ENCODE measurements at regions not wholly inside any gene's neighbourhood (a gene's known extent, or its start where the extent isn't known, plus 50 kb on each side); places are given as distances from the start of the nearest gene placed in this dataset.

DNA sequence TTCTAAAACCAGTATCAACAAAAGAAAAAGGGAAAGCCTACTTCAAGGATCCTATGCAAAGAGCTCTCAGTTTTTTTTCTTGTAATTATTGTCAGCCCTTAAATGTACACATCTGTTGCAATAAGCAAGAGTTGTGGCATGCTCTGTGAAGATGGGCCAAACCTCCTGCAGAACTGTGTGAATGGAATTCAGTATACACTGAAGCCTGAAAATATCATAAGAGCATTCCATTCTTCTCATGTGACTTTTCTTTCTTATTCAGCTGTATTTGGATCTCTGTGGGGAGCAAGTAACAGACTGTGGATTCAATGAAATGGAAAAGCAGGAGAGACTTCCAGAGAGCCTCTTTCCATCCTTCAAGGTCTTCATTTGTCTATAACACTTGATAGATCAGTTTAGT lies 130.7 kb downstream of the SAMD9 start:
- no peak overlapping the region for H3K4me3 ChIP-seq (ENCODE audit: control insufficient read depth, low read depth, low read length)
- DNase-seq (ENCODE audit: low read depth) = peak; percentile 42
- TF ChIP-seq, protein P1, sequence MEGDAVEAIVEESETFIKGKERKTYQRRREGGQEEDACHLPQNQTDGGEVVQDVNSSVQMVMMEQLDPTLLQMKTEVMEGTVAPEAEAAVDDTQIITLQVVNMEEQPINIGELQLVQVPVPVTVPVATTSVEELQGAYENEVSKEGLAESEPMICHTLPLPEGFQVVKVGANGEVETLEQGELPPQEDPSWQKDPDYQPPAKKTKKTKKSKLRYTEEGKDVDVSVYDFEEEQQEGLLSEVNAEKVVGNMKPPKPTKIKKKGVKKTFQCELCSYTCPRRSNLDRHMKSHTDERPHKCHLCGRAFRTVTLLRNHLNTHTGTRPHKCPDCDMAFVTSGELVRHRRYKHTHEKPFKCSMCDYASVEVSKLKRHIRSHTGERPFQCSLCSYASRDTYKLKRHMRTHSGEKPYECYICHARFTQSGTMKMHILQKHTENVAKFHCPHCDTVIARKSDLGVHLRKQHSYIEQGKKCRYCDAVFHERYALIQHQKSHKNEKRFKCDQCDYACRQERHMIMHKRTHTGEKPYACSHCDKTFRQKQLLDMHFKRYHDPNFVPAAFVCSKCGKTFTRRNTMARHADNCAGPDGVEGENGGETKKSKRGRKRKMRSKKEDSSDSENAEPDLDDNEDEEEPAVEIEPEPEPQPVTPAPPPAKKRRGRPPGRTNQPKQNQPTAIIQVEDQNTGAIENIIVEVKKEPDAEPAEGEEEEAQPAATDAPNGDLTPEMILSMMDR (IDR thresholded peaks at IDR 0.05; ENCODE audit: control insufficient read depth, insufficient read depth, low read depth, low read length, missing control alignments) = no peak

DNA sequence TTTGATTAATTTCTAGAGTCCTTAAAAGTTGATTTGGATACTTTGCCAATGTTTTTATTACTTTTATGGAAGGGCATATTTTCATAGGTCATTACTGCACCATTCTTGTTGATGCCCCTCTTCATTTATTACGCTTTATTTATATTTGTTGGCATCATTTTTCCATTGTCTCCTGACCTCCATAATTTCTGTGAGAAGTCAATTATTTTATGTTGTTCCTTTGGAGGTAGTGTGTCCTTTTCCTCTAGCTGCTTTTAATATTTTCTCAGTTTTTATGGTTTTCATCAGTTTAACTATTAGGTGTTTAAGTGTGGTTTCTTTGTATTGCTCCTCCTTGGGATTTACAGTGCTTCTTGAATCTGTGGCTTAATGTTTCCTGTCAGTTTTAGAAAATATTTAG lies 134.9 kb downstream of the SAMD9 start:
- H3K4me3 ChIP-seq (ENCODE audit: control insufficient read depth, low read depth, low read length) = no peak overlapping the region
- no peak for DNase-seq (ENCODE audit: low read depth)
- TF ChIP-seq, protein P1 (IDR thresholded peaks at IDR 0.05; ENCODE audit: control insufficient read depth, insufficient read depth, low read depth, low read length, missing control alignments) = no peak

DNA sequence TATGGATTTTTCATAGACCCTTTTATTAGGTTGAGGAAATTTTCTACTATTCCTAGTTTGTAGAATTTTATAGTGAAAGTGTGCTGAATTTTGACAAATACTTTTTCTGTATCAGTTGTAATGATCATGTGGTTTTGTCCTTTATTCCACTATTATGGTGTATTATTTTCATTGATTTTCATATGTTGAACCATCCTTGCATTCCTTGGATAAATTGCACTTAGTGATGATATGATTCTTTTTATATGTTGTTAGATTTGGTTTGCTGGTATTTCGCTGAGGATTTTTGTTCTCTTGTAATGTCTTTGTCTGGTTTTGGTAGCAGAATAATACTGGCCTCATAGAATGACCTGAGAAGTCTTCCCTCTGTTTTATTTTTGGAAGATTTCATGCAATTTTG lies 140.6 kb upstream of the CDK6 start:
- no peak for DNase-seq (ENCODE audit: low read depth)
- TF ChIP-seq, protein P1 (IDR thresholded peaks at IDR 0.05; ENCODE audit: control insufficient read depth, insufficient read depth, low read depth, low read length, missing control alignments) = no peak
- H3K4me3 ChIP-seq (ENCODE audit: control insufficient read depth, low read depth, low read length) = no peak overlapping the region

DNA sequence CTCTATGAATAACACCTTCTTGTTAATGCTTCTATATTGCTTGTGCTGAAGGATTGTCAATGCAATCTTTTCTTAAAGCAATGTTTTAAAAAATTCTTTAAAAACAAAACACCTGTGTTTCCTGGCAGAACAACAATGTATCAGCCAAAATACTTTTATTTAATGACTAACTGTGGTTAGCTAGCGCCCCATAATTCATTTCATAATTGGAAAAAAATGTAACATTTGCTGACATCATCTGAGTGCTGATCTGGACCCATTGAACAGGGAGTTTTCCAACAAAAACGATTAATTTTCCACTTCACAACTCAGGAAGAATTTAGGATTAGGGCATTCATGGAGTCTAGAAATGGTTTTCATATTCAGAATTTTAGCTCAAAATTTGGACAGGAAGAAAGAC lies 137.6 kb upstream of the CDK6 start:
- no peak overlapping the region for H3K4me3 ChIP-seq (ENCODE audit: control insufficient read depth, low read depth, low read length)
- TF ChIP-seq, protein P1 (IDR thresholded peaks at IDR 0.05; ENCODE audit: control insufficient read depth, insufficient read depth, low read depth, low read length, missing control alignments) = no peak
- DNase-seq (ENCODE audit: low read depth) = no peak

DNA sequence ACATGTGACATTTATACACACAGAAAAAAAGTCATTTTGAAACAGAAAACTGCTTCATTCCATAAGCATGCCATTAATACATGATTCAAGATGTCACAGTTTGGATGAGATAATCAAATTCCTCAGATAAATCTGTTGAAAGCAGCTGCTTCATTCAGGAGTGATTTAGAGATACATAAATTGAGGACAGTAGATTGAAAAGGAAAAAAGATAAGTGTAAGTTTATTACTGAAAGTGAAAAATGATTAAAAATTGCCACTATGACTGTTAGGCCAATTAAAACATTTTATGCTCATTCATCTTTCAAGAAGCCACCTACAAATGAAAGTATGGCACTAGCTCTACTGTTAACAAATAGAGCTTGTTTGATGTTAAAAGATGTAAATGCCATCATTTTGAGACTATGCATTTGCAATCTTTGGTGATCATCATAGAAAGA lies 136.9 kb upstream of the CDK6 start:
- no peak for DNase-seq (ENCODE audit: low read depth)
- H3K4me3 ChIP-seq (ENCODE audit: control insufficient read depth, low read depth, low read length) = no peak overlapping the region
- TF ChIP-seq, protein P1 (IDR thresholded peaks at IDR 0.05; ENCODE audit: control insufficient read depth, insufficient read depth, low read depth, low read length, missing control alignments) = no peak

DNA sequence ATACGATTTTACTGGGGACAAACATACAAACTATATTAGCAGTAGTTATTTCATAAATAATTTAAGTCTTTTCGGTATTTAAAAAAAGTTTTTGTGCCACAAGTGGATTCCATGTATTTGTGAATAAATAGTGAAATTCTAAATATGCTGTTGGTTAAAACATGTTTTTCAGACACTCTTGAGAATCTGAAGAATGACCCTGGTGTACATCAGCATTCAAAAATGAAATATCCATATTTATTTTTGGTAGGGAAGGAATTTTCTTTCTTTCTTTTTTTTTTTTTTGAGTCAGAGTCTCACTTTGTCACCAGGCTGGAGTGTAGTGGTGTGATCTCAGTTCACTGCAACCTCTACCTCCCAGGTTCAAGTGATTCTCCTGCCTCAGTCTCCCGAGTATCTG lies 136.1 kb upstream of the CDK6 start:
- TF ChIP-seq, protein P1 (IDR thresholded peaks at IDR 0.05; ENCODE audit: control insufficient read depth, insufficient read depth, low read depth, low read length, missing control alignments) = no peak
- DNase-seq (ENCODE audit: low read depth) = no peak
- no peak overlapping the region for H3K4me3 ChIP-seq (ENCODE audit: control insufficient read depth, low read depth, low read length)

DNA sequence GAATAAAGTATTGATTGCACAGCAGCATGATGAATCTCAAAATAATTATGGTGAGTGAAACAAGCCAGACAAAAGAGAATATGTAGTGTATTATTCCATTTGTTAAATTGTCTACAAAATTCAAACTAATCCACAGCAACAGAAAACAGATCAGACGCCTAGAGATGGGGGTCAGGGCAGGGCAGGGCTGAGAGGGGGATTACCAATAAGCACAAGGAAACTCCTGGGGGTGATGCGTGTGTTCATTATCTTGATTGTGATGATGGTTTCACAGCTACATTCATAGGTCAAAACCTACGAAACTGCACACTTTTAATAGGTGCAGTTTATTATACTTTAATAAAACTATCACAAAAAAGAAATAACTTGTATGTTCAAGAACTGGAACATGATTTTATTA lies 132.7 kb upstream of the CDK6 start:
- H3K4me3 ChIP-seq (ENCODE audit: control insufficient read depth, low read depth, low read length) = no peak overlapping the region
- DNase-seq (ENCODE audit: low read depth) = no peak
- TF ChIP-seq, protein P1 (IDR thresholded peaks at IDR 0.05; ENCODE audit: control insufficient read depth, insufficient read depth, low read depth, low read length, missing control alignments) = no peak
